Mesothelial cell of epicardium (in vitro differentiated cells): ENCODE measurements at regions not wholly inside any gene's neighbourhood (a gene's known extent, or its start where the extent isn't known, plus 50 kb on each side); places are given as distances from the start of the nearest gene placed in this dataset.
A peak's percentile ranks its signal among the peaks of the same experiment; 100 is the strongest.

ENCODE experiments used
- DNase-seq, 2 experiments: peaks; one replicate each; pipeline ENCODE4 v3.0.0; 2021; ENCODE audit warnings: low spot score in 2 of 2; ENCODE audit not compliant: unreplicated experiment in 2 of 2
- H3K27ac Mint-ChIP-seq: 2 replicates; pipeline ENCODE4 v1.8.0; 2021; ENCODE audit warnings: mixed read lengths
- H3K27me3 Mint-ChIP-seq: 2 replicates; pipeline ENCODE4 v1.8.0; 2021; ENCODE audit warnings: low read depth, mixed read lengths
- H3K36me3 Mint-ChIP-seq: 2 replicates; pipeline ENCODE4 v1.8.0; 2021; ENCODE audit warnings: mixed read lengths
- H3K4me1 Mint-ChIP-seq: 2 replicates; pipeline ENCODE4 v1.8.0; 2021; ENCODE audit warnings: mixed read lengths
- H3K4me3 Mint-ChIP-seq: 2 replicates; pipeline ENCODE4 v1.8.0; 2021; ENCODE audit warnings: mild to moderate bottlenecking, moderate library complexity, mixed read lengths
- H3K9me3 Mint-ChIP-seq: 2 replicates; pipeline ENCODE4 v1.8.0; 2021; ENCODE audit warnings: mixed read lengths
- TF ChIP-seq, protein P1 (sequence below): fragments of 200-600 bp; sonication (generic); IDR thresholded peaks from one replicate; pipeline ENCODE4 v1.5.0; 2021; ENCODE audit warnings: antibody characterized with exemption; ENCODE audit not compliant: unreplicated experiment

DNA sequence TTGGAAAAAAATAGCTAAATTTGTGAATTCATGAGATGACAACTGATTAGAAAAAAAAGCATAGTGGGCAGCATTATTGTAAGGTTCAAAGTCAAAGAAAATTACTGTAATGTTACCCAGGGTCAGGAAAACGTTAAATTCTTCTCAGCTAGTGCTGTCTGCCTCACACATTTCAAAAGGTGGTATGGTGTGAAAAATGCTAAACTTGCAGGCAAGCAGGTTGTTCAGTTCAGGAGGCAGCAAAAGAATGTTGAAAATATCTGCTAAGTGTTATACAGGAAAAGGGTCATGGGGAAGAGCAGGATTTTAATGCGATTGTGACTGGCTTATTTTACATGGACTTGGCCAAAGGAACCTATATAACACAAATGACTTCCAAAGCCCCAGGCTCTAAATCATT lies 232.5 kb upstream of the NDST3 start:
- DNase-seq, result no peak
- TF ChIP-seq, protein P1, sequence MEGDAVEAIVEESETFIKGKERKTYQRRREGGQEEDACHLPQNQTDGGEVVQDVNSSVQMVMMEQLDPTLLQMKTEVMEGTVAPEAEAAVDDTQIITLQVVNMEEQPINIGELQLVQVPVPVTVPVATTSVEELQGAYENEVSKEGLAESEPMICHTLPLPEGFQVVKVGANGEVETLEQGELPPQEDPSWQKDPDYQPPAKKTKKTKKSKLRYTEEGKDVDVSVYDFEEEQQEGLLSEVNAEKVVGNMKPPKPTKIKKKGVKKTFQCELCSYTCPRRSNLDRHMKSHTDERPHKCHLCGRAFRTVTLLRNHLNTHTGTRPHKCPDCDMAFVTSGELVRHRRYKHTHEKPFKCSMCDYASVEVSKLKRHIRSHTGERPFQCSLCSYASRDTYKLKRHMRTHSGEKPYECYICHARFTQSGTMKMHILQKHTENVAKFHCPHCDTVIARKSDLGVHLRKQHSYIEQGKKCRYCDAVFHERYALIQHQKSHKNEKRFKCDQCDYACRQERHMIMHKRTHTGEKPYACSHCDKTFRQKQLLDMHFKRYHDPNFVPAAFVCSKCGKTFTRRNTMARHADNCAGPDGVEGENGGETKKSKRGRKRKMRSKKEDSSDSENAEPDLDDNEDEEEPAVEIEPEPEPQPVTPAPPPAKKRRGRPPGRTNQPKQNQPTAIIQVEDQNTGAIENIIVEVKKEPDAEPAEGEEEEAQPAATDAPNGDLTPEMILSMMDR, result no peak
- Mint-ChIP-seq H3K27me3 (no peaks in the 10 kb centered on the region), H3K4me3 (no peak overlapping the region), H3K9me3 (peaks cover 10% of the 10 kb centered on the region), H3K27ac (peak overlapping the region; percentile 54), H3K4me1 (peaks cover 31% of the 10 kb centered on the region), H3K36me3 (no peaks in the 10 kb centered on the region)

DNA sequence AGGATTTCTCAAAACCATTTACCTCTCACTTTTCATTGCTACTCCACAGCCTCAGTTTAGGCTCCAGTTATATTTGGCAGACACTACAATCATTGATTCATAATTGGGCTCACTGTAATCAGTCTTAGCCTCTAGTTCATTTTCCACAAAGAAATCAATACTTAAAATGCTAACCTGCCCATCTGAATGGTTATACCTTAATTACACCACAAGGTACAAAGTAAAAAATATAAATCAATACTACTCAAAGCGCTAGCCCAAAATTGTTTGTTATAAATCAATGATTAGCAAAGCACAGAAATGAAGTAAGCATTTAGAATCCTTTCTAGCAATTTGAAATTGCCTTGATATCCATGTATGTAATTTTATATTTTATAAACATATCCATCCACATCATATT lies 222.6 kb upstream of the NDST3 start:
- Mint-ChIP-seq H3K36me3 (no peaks in the 10 kb centered on the region), H3K27ac (no peak overlapping the region), H3K4me3 (no peak overlapping the region), H3K27me3 (no peaks in the 10 kb centered on the region), H3K9me3 (no peaks in the 10 kb centered on the region), H3K4me1 (peaks cover 39% of the 10 kb centered on the region)
- no peak for DNase-seq
- TF ChIP-seq, protein P1, result no peak

DNA sequence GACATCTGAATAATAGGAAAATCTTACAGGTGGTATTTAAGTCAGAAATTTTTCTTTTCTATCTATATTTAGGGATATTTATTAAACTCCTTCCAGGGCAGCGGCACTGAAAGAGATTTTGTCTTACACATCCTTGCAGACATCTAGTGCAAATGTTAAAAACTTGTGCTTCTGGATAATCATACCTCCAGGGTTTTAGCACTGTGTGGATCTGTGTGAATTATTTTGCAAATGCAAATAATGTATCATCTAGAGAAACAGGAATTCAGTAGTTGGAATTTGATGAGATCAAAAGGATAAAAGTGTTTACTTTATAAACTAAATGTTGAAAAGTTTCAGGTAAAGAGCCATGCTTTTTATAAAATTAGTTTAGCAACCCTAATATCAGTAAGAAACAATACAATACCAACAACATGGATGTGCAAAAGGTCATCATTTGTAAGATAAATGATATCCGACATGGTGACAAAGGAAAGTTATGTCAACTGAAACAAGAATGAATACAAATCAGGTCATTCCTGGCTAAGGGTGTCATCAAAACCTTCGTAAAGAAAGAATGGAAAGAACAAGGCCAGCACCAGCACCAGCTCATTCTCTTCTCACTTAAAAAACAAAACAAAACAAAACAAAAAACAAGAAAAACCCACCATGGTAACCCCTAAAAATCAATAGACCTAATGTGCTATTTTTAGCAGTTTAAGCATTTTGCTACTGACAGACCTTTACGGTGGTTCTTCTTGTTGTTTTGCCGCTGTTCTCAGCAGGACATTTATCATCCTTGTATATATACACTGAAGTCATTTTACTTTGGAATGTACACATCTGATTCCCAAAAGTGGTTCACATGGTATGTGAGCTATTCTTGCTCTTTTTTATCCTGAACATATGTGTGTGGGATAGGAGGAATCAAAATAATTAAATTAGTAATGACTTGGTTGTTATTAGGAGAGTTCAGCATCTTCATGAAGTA lies 219.7 kb upstream of the NDST3 start:
- Mint-ChIP-seq H3K4me3 (no peak overlapping the region), H3K27ac (no peak overlapping the region), H3K4me1 (peaks cover 43% of the 10 kb centered on the region), H3K9me3 (no peaks in the 10 kb centered on the region), H3K36me3 (no peaks in the 10 kb centered on the region), H3K27me3 (no peaks in the 10 kb centered on the region)
- DNase-seq, result no peak
- TF ChIP-seq, protein P1, result no peak

DNA sequence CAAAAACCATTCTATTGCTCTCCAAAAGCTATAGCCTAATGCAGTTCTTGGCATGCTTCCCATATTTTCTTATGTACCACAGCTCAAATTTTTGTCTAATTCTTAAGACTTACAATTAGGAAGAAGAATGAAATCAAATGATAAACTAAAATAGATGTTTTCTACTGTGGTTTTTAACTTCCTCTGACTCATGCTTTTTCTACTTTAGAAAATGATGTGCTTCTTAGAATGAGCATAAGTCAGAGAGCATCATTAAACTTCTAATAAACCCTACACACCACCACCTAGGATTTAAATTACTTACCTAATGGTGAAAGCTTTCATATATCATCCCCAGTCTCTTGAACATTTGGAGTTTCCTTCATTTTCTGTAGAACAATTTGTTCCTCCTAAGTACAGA lies 217.0 kb upstream of the NDST3 start:
- Mint-ChIP-seq H3K36me3 (no peaks in the 10 kb centered on the region), H3K27ac (no peak overlapping the region), H3K4me3 (no peak overlapping the region), H3K9me3 (no peaks in the 10 kb centered on the region), H3K4me1 (peaks cover 35% of the 10 kb centered on the region), H3K27me3 (no peaks in the 10 kb centered on the region)
- TF ChIP-seq, protein P1, result no peak
- DNase-seq, result no peak

DNA sequence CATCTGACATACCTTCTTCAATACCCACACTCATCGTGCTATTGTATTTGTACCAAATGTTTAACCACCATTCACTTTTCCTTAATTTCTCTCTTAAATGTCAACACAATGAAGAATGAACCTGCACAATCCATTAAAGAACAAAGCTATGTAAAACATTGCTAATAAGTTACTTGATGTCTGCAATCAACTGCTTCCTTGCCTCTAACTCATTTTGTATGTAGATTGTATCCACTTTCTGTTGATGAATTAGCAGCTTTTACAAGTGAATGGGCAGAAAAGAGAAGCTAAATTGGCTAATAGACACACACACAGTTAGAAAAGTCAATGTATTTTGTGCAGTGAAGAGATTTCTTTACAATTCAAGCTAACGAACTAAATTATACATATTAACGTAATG lies 212.5 kb upstream of the NDST3 start:
- no peak overlapping the region for H3K4me3 Mint-ChIP-seq
- H3K27me3 Mint-ChIP-seq, result no peaks in the 10 kb centered on the region
- peaks cover 11% of the 10 kb centered on the region for H3K4me1 Mint-ChIP-seq
- H3K9me3 Mint-ChIP-seq, result peaks cover 4% of the 10 kb centered on the region
- TF ChIP-seq, protein P1, result no peak
- H3K36me3 Mint-ChIP-seq, result no peaks in the 10 kb centered on the region
- H3K27ac Mint-ChIP-seq, result no peak overlapping the region
- DNase-seq, result no peak
